GM21737 (cell line): ENCODE measurements at regions not wholly inside any gene's neighbourhood (a gene's known extent, or its start where the extent isn't known, plus 50 kb on each side); places are given as distances from the start of the nearest gene placed in this dataset.

Experiments used
- ATAC-seq: cut with Tn5 transposase; IDR thresholded peaks from one replicate; pipeline ENCODE4 v1.9.1; 2021; ENCODE audit warnings: mild to moderate bottlenecking, moderate library complexity; ENCODE audit not compliant: unreplicated experiment

DNA sequence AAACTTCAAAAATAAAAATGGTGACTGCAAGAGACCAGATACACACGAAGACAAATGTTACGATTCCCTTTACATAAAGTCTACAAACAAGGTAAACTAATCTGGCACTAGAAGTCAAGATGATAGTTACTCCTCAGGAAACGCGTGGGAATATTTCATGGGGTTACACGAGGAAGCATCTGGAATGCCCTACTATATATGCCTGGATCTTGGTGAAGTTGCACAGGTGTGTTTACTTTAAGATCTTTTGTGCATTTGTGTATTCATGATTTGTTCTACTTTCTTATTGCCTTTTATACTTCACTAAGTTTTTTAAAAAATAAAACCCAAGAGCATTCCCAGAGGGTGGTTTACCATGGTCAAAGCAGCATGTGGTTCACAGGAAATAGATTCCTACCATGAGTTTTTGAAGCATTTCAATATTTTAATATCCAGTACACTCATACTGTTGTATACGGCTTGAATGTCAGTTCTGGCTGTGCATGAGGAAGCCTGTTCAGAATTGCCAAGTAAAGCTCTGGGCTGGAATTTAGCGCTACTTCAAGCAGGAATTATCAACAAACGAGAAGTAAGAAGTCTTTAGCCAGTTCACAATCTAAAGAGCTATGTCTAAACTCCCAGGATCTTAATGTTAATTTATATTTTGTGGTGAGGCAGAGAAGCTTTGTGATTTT lies 239.8 kb upstream of the KLHL1 start:
- ATAC-seq, result no peak

DNA sequence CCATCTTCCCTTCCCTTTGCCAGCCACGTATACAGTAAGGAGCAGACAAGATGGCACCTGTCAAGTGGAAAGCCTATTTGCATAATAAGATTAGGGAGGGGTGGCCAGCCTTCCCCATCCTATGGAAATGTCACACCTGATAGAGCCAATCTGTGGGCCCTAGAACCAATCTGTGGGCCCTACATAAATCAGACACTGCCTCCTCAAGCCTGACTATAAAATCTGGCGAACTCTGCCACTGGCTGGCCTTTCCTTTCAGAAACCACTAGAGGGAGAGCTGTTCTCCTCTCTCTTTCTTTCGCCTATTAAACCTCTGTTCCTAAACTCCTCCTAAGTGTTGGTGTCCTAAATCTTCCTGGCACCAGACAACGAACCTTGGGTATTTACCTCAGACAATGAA lies 231.5 kb upstream of the KLHL1 start:
- no peak for ATAC-seq

DNA sequence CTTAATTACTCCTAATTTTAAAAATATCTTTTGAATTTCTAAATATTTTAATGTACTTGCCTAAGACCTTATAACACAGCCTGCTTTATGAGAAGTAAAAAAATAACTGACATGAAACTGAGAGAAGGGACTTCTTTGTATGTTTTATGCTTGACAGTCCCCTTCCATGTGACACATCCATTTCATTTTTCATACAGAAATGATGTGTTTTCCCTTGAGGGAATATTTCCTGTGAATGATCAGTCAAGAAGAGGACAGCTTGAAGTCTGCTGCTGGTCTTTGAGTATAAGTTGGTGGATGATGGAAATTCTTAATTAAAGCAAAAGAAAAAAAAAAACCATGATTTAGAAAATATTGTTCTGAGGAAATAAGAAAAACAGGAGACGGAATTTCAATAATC lies 230.4 kb upstream of the KLHL1 start:
- no peak for ATAC-seq

DNA sequence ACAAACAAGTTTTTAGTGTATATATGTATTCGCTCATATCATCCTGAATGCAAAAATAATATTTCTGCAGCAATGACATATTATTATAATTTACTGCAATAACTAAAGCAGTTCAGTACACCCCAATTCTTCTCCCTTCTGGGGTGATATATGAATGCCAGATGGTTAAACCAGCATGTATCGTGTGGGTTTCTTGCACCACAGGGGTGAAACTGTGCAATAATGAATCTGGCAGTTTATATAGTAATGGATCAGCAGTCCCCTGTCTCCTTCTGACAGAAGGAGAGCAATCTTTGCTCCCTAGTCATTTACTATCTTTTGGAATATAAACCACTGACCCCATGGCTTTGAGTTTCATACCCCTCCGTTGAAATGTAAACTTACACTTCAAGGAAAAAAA lies 228.6 kb upstream of the KLHL1 start:
- no peak for ATAC-seq

DNA sequence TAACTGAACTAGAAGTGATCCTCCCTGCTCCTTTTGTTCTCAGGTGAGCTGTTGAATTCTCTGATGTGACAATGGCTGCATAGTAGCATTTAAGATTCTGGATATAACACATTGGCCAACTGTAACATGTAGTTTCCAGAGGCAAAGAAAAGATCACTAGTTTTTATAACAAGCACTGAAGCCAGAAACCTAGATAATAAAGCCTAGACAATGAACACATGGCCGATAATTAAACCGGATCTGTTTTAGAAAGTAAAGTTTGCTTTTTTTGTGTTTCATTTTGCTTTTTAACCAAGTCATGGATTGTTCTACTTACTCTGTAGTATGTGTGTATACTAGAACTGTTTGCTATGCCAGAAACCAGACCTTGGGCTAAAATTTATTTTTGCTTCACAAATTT lies 225.5 kb upstream of the KLHL1 start:
- no peak for ATAC-seq

DNA sequence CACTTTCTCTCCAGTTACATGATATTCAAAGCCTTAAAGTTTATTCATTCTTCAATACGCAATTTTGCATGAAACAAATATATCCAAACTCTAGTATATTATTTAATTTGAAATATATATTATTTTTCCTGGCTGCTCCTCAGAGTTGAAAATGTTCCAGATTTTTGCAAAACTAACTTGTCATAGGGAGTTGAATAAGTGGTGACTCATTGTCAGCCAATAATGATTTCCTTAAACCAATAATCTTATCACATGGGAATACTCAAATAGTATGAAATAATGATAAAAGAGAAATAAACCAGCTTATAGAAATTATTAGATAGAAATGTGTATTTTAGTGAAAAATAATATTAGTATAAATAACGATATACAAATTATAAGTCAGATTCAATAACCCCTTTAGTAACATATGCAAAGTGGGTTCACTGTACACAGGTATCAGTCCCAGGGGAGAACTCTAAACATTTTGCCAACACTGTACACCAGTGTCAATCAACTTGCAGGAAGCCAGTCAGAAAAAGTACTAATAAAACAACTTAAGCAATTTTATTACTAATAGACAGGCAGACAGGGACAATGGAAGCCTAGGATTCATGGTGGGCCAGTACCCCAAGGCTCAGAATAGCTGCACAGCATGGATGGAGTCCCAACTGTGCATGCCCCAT lies 222.6 kb upstream of the KLHL1 start:
- ATAC-seq, result no peak

DNA sequence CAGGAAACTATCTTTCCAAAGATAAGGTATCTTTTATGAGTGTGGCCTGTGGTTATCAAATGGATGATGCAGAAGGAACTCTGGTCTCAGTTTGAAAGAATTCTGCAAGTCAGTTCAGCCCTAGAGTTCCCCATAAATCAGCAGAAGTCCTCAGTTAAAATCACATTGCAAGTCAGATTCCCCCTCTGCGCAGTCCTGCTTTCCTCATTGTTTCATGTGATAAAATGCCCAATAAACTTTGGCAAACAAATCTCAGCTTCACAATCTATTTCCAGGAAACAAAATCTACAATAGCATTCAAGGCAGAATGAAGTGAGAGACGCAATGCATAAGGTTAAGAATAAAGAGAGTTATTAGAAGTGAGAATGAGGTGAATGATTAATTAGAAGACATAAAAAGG lies 216.3 kb upstream of the KLHL1 start:
- no peak for ATAC-seq

DNA sequence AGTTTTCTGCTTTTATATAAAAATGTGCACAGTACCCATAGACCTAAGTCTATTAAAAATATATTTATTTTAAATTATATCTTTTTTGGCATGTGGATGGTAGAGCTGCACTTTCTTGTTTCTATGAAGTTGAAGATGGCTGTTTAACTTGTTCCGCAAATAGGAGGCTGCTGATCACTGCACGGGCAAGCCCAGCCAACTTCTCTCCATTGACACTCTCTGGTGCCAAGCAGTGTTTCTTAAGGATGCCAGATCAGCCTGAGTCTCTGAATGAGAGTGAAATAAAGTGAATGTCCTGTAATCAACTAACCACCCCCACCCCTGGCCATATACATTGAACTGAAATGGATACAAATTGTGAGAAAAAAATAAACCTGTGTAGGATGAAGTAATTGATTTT lies 202.9 kb upstream of the KLHL1 start:
- no peak for ATAC-seq

DNA sequence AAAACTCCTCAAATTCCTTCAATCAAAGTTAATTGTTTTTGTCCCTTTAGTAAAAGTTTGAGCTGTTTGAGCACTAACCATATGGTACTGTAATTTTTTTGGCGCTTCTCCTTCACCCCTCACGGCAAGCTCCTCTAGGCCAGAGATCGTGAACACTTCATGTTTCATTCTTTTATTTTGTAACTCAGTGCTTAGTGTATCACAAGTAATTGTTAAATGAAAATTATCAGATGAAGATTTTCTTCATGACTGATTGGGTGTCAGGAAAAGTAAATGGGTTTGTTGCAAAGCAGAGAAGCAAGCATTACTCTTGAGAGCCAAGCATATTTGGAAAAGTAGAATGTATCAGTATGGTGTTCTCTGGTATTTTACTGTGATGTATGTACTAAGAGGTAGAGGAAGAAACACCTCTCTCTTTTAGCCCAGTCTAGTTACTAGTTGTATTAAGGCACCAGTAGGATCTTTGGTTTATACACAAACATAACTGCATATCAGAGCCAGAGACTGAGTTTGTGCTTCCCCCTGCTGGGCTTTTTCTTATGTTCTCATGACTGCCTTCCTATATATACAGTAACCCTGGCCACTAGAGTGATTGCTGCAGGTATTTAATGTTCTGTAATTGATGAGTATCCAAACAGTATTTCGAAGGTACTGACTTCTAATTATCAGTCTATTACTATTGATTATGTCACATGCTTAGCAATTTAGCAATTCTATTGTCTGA lies 202.3 kb upstream of the KLHL1 start:
- no peak for ATAC-seq

DNA sequence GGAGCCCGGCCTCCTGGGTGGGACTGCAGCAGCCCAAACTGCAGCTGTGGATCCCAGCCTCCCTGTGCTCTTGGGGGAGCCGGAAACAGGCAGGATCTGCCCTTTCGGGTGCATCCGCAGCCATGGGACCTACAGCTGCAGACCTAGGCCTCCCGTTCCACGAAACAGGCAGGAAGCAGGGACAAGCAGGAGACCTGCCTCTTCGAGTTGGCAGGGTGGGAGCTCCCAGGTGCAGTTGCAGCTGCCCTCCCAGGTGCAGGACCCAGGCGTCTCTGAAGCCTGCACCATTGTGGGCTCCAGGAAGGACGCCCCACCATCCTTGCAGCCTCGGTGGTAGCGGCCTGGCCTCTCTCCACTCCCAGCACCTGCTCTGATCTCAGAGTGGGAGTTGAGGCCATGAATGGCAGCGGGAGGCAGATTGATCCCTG lies 189.0 kb upstream of the KLHL1 start:
- ATAC-seq, result no peak

DNA sequence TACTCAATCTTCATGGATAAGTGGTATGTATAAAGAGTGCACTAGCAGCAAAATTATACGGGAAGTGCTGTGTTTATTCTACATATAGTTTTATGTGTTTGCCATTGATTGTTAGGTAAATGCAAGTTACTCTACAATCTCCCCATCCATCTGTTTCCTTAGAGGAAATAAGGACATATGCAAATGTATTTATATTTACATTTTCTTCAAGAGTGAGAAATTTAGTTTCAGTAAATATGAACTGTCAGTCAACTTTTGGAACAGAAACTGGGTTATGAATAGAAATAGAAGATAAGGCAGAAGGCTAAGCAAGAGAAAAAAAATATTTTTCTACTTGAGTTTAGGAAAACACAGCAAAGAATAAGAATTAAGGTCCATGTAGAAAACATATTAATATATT lies 176.1 kb upstream of the KLHL1 start:
- ATAC-seq, result no peak

DNA sequence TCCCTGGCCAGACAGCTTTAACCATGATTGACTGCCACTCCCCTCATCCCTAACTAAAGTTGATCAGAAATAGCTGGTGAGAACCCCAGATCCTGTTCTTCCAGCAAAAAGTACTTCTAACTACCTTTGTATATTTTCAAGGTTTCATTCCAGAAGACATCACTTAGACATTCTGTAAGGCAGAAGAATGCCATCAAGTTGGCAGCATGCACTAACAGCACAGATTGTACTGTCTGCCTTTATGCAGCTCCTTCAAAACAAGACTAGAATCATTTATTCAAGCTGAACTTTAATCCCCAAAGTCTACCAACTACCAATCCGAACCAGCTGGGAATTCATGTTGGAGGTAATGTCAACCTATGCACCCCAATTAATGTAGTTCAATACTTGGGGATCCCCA lies 167.6 kb upstream of the KLHL1 start:
- ATAC-seq, result no peak

DNA sequence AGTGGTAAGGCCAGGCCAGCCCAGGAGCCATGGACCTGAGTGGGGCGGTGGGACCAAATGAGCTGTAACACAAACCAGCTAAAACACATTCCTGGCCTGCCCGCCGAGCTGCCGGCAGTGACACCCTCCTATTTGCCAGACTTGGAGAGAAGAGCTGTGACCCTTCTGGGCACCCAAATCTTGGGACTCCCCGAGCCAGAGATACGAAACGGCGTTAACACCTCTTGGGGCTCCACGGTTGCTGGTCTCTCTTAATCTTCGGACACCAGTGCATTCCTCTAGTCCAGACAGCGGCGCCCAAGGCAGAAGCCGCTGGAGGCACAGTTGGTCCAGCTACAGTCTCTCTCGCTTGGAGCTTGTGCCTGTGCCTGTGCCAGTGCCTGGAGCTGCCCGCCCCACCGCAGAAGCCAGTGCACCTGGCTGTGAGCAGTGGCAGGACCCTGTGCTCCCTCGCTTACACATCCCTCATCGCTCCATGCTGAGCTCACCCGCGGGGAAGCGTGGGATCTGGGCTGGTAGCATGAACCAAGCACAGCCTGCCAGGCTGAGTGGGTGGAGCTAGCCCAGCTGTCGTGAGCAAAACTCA lies 147.2 kb upstream of the KLHL1 start:
- no peak for ATAC-seq

DNA sequence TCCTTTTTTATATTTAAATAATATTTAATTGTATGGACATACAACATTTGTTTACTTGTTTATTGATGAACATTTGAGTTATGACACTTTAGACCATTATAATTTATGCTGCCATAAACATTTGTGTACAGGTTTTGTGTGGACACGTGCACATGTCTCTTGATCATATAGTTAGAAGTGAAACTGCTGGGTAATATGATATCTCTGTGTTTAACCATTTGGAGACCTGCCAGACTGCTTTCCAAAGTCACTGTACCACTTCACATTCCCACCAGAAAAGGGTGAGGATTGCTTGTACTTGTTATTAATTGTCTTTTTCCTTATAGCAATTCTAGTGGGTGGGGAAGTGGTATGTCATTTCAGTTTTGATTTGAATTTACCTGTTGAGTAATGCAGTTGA lies 145.6 kb upstream of the KLHL1 start:
- no peak for ATAC-seq

DNA sequence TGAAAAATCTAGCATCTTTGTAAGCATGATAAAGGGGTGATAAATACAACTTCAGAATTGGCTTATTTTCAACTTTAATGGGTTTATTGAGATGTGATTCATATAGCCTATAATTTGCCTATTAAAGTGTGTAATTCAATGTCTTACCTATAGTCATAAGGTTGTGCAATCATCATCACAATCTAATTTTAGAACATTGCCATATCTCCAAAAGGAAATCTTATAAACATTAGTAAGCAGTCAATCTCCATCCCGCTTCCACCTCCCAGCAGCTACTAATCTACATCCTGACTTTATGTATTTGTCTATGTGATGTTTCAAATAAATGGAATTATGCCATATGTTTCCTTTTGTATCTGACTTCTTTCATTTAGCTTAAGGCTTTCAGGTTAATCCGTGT lies 145.2 kb upstream of the KLHL1 start:
- ATAC-seq, result no peak

DNA sequence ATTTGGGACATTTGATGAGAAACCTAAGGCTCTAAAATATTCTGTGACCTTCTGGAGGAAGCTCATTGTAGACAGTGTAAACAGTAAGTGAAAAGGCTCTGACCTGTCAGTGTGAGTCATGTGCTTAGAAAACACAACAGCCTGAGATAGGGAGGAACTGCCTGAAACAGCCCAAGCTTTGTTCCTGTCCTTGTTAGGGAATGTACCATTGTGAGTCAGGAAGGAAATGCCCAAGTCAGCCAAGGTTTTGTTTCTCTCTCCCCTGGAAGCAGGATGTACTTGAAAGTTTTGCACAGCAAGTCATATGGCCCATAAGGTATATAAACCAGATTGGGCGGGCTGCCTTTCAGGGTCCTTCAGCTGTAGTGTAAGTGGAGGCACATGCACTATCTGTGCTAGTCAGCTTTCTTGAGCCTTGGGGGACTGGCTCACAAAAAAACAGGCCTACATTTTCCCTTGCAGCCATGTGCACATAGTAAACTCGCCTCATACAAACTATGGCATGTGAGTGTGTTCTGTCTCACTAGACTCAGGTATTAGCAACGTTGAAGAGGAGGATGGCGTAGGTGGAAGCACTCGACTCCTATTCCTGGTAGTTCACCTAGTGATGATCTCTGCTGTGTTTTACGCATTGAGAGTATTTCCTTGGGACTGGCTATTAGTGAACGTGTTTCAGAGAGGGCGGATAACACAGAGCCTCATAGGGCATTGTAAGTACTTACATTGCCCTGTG lies 141.2 kb upstream of the KLHL1 start:
- ATAC-seq, result no peak

DNA sequence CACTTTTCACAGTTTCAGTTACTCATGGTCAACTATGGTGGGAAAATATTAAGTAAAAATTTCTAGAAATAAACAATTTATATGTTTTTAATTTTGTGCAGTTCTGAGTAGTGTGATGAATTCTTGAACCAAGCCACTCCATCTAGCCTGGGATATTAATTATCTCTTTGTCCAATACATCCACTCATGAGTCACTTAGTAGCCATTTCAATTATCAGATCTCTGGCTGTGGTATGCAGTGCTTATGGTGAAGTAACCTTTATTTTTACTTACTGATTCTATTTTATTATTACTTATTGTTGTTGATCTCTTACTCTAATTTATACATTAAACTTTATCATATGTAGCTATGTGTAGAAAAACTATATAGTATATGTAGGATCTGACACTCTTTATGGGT lies 128.9 kb upstream of the KLHL1 start:
- ATAC-seq, result no peak

DNA sequence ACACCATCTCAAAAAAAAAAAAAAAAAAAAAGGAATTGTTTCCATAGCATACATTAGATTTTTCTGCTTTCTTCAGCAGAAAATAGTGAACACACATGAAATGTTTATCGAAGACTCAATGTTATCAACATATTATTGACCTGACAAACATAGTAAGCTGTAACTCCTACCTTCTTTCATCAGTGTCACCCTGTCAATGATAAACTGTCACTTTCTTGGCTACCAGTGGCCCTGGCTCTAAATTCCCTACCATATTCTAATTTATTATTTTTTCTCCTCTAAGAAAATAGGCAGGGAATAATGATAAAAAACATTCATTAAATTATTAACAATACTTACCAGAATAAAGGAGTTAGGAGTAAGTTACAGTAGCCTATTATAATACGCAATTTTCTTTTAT lies 127.3 kb upstream of the KLHL1 start:
- no peak for ATAC-seq

DNA sequence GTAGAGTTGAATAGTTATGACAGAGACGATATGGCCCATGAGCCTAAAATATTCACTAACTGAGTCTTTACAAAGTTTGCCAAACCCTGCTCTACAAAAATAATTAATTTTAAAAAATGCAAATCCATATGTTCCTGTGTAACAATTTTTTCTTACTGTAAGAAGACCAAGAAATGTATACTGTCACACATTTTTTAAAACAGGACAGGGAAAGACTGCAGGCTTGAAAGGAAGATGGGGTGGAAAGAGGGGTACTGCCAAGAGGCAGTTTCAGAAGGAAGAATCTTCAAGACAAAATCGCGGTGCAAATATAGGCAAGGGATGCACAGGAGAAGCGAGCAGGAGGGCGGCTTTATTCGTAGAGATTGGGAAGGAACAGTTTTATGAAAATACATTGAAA lies 115.7 kb upstream of the KLHL1 start:
- ATAC-seq, result no peak

DNA sequence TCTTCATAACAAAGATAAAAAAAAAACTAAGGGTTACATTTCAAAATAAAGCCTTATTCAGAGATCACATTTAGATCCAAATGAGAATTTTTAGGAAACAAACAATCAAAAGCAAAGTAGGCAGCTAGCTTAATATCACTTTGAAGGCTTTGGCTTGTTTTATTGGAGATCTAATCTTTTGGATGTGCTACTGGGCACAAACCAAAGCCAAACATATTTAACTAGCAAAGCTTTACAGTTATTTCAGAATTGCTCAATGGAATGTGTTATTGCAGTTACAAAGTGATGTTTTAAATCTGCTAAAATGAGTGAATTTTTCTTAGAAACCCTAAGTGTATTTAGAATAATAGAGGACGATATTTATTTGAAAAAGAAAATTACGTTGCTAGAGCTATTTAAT lies 114.7 kb upstream of the KLHL1 start:
- no peak for ATAC-seq

DNA sequence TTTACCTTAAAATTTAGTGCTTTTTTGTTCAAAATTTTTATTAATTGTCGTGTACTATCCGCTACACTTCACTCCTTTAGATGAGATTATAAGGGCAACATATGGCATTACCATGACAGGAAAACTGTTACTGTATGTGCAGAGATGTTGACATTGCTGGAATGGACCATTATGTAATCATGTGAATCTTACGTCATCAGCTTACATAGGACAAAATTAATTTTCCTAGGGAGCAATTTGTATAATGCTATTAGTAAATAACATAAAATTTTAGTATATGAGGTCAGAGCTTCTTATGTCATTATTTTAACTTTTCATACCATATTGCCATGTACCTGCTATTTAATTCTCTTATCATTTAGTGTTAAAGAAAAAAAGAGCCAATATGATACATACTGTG lies 110.4 kb upstream of the KLHL1 start:
- ATAC-seq, result no peak
